ENCODE measurements at regions not wholly inside any gene's neighbourhood (a gene's known extent, or its start where the extent isn't known, plus 50 kb on each side); places are given as distances from the start of the nearest gene placed in this dataset.
"Not testable (repeated sequence)": the region's sequence is repeated elsewhere in the genome, so short reads cannot be mapped to it uniquely, and the experiment has no call there.

DNA sequence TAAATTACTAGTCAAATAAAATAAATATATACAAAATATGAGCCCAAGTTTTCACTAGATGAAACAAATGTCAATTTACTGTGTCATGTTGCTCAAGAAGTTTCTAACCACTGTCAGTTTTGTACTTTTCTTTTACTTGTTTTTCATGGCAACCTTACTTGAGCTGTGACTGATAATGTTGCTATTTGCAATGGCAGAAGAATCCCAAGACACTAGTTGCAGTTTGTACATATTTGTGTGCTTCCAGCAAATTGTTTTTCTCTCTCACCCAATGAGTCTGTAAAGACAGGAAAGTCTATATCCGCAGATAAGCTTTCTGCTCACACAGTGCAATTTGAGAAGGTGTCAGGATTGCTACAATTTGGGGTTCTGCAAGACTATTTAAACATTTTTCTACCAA is 338.6 kb upstream of the PCSK5 start:
- DNase-seq: no peak

DNA sequence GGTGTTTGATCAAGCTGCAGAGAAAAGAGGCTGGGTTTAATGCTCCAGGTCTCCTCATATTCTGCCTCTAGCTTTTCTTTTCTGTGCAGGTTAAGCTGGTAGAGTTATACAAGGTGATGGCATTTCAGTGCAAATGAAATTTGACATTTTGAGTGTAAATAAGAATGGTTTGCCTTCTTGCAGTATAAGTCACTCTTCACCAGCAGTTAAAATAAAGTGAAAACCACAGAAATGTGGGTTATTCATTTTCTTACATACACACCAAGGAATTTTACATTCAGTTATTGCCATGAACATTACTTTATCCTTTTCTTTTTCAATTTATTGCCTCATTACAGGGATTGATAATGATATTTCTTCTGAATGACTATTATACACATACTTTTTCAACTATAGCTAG is 337.5 kb upstream of the PCSK5 start:
- no peak for DNase-seq

DNA sequence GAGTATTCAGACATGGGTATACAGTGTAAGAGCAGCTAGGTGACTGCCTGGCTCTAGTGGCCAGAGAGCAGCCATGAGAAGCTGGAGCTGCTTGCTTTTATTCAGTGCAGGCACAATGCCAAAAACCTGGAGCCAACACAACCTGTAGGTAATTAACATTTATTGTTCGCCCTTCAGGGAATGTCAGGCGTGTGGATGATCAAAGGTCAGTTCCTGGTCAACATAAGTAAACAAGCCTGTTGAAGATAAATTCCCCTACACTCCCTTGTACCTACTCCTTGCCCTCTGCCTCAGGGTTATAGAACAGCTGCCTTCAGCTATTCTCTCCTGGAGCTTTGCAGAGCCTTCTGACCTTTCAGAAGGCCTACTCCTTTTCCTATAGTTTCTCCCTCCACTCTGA is 323.7 kb upstream of the PCSK5 start:
- not testable (repeated sequence) for DNase-seq

DNA sequence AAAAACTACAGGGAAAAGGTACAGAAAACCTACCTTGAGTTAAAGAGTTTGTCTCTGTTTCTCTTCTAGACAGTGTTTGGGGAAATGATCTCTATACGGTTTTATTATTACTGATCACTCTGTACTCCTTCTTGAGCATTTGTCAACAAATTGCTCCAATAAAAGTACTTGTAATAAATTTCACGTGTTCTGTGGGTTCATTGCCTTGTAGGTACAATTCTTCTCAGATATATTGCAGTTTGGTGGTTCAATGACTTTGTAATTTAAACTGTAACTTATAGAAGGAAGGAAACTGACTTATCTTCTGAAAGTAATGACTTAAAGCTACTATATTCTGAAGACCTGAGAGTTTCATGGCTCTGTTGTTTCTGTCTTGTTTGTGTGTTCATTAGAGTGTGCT is 319.9 kb upstream of the PCSK5 start:
- DNase-seq: no peak

DNA sequence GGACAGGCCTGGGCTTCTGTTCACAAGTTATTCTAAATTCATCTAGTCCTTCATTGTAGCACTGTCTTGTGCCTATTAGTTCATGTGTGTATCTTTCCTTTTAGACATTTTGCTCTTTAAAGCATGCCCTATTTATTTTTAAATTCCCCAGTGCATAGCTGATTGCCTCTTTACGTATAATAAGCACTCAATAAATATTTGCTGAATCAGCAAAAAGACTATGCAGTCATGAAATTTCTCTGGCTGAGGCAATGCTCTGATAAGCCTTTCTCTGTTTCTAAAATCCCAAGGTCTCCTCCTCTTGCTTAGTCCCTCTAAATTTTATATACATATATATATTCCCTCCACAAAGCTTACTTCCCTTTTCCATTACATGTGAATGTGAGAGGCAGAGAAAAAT is 315.9 kb upstream of the PCSK5 start:
- no peak for DNase-seq

DNA sequence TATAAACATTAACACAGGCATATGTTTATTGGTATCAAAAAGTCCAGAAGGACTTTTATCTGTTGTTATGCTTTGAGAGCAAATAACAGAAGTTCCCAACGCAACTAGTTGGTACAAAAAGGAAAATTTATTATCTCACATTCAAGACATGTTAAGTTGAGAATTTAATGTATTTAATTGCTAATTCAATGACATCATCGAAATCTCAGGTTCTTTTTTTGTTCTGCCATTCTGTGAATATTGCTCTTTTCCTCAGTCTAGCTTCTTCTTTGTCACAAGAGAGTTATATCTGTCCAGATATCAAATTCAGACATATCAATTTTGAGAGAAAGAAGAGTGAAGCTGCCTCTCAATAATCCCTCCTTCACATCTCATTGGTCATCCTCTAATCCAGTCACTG is 307.6 kb upstream of the PCSK5 start:
- DNase-seq: no peak

DNA sequence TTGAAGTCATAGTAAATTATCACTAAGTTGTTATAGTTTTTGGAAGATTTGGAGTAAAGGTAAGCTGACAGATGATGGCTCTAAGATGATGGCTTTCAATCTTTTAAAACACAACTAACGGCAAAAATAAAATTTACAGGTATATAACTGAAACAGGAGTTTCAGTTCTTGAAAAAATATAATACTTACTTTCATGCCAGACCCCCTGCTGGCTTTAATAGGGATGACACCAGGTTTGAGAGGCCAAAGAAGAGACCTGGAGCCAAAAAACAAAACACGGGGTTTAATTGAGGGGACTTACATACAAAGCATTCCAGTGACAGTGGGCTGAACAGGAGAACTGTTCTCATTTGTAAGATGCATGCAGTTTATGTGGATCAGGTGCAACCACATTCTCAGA is 301.7 kb upstream of the PCSK5 start:
- no peak for DNase-seq

DNA sequence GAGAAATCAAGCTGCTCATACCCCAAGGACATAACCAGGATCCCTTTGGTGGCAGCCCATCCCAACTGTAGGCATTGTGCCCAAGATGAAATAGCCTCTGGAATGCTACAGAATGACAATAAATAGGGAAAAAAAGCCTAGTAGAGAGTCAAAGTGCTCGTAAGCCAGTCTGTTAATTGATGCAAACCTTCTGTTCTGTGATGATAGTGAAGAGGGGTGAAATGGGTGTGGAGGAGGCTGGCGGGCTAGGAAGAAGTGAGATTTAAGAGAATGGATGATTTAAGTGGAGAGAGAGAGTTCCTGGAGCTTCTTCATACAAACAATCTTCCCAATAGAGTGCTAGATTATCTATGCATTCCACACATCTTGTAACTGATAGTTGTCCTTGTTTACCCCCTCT is 301.0 kb upstream of the PCSK5 start:
- no peak for DNase-seq

DNA sequence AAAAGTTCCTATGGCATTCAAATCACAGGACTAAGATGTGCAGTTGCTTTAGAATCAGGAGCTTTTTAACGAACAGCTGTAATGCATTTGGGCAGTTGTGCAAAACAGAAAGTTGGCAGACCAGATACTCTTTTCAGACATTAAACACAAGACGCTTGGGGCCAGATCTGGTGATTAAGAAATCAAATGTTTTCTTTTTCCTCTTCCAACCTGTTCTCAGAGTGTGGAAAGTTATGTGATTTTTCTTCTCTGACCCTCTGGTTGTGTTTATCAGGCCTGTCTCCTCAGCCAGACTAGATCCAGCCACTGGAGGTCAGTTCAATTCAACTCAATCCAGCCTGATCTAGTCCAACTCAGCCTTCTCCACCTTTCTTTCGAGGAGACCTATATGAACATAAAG is 298.5 kb upstream of the PCSK5 start:
- no peak for DNase-seq

DNA sequence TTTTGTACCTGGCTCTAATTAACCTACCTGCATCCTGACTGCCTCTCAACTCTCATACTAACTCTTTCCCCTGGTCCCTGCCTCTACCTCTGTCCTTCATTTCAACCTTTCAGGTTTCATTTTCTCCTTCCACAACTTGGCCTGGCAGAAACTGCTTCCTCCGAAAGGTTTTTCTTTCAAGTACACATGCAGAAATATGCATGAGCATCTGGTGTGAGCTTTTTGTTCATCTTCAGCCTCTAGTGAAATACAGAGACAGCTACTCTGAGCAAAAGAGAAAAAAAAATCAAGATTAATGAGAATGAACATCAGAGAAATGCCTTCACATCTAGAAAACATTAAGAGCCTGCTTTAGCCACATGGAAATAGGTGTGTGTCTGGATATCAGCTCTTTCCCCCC is 297.9 kb upstream of the PCSK5 start:
- DNase-seq: no peak

DNA sequence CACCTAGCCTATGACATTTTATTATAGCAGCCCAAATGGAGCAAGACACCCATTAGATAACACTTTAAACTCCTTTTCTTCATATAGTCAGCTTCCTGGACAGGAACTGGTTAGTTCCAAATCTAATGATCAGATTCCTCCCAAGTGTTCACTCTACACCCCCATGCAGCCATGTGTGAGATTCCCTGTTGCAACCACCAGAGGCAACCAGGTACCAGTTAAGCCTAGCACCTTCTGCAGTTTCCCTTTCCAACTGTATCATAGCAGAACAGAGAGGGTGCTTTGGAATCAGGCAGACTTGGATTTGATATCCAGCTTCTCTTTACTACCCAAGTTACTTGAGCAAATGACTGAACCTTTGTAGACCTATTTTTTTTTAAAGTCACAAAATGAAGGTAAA is 296.6 kb upstream of the PCSK5 start:
- no peak for DNase-seq

DNA sequence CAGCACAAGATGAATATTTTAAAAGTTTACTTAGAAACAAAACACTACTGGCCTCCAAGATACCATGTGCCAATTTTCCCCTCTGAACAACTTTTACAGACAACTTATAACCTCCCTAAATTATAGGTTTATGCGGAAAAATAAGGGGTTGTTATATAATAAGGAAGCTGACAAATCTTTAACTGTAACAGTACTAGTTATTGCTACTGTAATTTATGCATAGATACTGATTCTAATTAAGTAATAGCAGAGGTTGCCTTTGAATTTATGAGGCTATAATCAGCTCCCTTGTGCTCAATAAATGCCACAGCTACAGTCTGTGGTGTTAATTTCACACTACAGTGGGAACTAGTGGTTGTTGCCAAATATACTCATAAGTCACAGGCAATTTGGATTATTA is 291.3 kb upstream of the PCSK5 start:
- DNase-seq: no peak

DNA sequence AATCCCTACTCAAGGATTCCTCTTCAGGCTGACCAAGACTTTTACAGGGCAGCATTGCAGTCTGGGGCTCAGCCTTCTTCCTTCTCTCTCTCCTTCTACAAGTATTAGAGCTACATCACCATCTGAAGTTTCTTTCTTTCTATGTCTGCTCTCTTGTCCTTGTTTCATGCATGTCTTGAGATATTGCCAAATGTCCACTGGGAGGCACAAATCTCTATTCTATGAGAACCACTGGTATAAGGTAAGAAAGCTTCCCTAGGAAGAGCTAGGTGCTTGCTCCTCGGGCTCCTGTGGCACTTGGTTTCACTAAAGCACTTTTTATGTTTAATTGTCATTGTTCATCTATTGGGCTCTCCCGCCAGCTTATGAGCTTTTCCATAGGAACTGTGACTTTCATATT is 289.2 kb upstream of the PCSK5 start:
- DNase-seq: no peak

DNA sequence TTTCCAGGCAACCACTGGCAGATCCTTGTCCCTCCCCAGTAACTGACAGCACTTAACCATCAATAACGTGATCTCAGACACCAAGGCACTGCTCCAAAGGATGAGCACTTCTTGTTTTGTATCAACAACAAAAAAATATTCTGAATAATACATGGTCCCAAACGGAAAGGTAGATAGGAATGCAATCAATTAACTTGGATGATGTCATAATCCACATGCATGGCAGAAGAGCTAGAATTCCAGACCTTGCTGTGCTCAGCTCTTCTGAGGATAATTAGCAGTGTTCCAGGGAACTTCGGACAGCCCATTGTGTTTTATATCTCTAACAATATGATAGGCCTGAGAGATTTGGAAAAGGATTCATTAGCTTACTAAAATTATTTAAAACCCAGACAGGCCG is 288.4 kb upstream of the PCSK5 start:
- no peak for DNase-seq

DNA sequence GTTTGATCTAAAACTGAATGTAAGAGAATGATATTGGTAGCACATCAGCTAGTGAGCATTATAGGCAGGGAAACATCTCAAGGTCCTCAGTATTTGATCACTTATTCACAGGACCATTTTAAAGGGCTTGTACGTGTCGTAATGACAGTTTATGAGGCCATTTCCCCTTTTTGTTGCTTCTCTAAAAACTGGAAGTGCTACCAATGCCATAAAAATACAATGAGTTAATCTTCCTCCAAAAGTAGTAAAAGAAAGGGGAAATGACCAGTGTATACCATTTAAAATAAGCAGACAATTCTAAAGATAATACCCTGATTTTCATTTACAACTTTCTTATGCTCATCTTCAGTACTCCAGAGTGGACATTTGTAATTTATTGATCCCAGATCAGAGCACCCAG is 285.8 kb upstream of the PCSK5 start:
- no peak for DNase-seq

DNA sequence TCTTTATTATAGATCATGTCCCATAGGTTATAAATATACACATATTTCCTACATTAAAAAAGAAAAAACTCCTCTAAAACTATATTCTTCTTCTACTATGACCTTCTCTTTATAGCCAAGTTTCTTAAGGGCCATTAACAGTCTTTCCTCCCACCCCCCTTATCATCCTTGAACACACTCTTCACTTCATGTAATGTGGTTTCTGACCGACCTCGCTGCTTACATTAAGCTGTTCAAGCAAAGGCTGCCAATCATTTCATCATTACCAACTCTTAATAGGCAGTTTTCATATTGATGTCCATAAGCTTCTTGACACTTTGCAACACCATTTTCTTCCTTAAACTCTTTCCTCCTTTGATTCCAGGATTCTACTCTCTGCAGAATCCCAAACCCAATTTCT is 283.0 kb upstream of the PCSK5 start:
- no peak for DNase-seq

DNA sequence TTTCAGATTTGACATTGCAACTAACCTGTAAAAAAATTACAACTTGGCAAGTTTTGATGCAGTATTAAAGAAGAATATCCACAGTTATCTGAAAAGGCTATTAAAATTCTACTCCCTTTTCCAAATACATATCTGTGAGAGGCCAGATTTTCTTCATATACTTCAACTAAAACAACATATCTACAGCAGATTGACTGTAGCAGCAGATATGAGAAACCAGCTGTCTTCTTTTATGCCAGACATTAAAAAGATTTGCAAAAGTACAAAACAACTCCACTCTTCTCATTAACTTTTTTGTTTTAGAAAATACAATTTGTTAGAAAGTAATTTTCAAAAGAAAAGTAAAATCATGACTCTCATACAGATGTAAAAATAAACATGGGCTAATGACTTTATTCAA is 281.1 kb upstream of the PCSK5 start:
- no peak for DNase-seq

DNA sequence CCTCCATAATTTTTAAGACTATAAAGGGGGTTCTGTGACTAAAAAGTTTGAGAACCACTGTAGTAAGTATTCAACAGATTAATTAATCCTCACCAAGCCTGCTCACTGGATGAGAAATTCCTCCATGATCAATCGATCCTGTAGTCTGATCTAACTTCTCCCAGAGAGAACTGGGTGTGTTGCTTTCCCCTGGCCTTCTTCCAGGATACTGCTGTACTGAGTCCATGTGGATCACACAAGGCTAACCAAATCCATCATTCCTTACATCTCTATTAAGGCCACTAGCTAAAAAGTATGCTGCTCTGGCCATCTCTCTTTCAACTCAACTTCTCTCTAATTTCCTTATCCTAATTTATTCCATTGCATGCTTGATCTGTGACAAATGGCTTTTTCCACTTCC is 280.2 kb upstream of the PCSK5 start:
- DNase-seq: no peak

DNA sequence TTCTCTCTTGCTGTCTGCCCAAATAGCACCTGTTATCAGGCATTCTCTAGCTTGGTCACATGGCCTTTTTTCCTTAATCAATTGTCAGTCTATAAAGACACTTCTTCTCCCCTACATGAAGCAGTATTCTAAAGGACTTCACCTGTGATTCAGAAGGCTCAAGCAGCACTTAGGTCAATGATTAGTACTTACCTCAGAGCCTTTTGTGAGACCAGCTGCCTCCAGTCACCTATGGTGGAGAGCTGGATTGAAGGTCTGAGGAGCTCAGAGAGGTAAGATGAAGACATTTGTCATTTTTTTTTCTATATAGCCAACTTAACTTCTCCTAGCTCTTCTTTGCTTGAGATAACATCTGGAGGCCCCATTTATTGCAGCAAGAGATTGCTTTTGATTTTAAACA is 278.3 kb upstream of the PCSK5 start:
- no peak for DNase-seq

DNA sequence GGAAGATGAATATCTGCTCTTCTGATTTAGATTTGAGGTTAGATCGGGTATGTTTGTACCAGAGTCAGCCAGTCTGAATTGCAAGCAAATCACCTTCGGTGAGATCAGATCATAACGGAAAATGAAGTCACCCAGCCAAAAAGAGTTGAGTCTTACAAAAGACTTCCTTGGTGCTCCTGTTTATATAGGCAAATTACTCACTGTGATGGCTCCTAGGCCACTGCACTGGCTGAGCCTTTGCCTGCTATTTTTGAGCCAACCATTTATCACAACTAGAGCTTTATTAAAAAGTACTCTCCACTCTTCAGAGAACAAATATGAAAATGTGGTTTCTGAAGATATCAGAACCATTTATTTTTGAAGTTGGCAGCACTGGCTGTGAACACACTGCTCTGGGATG is 277.7 kb upstream of the PCSK5 start:
- DNase-seq: no peak

DNA sequence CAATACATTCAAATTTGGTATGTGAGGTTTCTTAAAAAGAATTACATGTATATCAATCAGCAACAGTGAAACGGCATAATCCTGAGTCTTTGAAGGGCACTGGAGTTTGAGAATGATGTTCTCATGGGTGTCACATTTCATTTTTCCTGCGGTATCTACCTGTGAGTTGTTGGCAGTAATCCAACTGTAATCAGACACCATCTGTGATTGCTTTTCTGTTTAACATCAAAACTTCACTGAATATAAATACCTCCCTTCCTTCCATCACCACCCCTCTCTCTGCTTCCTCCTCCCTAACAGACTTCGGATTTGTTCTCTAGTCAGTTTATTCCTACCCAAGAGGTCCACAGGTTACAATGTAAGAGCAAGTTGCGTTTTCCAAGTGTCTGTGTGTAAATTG is 275.2 kb upstream of the PCSK5 start:
- DNase-seq: no peak

DNA sequence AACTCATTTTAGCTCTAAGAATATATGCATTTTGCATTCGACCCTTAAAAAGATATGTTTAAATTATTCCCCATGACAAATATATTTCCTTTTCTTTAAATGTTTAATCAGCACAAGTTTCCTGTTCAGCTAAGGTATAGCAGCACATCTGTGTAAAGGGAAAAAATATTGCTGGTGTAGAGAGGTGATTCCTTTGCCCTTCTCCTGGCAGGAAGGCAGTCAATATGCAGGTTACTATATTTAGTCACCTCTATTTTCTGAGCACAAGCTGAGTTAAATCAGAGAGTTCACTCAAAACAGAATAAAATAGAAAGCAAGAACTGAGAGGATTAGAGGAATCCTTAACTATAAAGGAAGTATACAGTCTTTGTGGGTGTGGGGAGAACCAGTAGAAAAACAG is 274.4 kb upstream of the PCSK5 start:
- DNase-seq: no peak

DNA sequence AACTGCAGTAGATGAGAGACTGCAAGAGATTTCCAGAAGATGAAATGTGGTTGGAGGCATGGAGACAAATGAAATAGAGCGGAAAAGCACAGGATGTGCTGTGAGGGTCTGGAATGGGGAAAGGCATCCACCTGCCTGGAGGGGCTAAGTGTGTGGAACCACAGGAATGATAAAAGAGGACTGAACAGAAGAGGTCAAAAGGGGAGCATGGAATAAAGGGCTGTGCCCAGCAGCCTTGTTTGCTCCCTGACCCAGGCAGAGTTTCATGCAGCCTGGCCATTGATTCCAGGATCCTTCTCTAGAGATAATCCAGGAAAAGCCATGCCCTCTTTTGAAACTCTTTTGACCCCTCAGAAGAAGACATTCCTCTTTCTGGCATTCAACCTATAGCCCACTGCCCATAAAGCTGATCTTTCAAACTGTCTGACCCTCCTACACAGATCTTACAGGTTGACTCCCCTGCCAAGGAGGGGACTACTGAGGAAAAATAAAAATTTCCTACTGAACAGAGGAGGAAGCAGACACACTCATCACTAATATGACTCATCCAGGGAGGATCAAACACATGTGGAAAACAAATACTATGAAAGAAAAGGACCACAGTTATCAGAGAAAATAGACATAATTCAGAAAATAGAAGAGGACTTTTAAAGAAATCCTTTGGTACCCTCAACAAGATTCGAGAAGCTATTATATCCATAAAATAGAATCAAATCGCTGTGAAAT is 273.5 kb upstream of the PCSK5 start:
- DNase-seq: no peak

DNA sequence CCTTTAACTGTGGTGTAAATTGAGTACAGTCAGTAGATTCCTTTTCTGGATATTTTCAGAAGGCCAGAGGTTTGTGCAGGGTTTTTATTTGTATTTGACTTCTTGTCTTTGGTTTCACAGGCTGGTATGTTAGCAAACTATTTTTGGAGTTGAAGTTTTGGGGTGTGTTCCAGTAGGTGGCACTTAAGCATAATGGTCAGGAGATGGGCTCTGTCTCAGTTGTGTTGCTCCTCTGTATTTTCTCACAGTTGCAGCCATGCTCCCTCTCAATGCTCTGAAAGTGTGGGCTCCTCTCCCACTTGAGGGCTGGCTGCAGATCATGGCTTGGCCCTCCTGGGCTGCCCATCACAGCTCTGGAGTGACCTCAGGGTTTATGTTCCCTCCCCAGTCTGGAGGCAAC is 267.0 kb upstream of the PCSK5 start:
- no peak for DNase-seq

DNA sequence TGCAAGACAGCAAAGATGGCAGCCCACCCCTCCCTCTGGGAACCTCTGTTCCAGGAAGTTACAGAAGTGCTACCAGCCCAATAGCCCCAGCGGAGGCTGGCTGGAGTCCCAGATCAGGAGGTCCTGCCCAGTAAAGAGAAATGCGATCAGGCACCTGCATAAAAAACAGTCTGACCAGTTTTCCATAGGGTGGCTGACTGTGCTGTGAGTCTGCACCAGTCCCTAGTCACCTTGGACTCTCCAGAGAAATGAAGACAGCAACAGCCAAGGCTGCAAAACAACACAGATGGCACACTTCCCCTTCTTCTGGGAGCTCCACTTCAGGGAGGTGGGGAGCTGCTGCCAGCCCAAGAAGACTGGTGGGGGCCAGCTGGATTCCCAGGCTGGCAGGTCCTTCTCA is 265.5 kb upstream of the PCSK5 start:
- DNase-seq: no peak

DNA sequence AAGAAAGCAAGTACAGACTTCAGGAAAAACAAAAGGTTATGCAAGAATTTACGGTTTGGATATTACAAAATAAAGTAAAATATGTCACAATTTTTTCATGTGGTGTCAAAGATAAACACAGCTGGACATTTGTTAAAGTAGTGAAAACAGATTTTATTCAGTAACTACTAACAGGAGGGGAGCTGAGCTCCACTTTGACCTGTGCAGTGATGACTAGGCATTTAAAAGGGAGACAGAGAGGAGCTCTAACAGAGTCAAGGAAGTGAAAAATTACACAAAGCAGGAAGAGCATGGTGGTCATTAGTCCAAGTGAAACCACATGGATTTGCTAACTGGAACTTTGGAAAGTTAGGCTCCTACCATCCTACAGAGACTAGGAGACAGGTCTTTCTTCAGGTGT is 263.6 kb upstream of the PCSK5 start:
- DNase-seq: no peak

All from T-helper 9 cell (primary cell).